ENCODE measurements at regions not wholly inside any gene's neighbourhood (a gene's known extent, or its start where the extent isn't known, plus 50 kb on each side); places are given as distances from the start of the nearest gene placed in this dataset.

GRCh38 chr5:104418056-104418455 is 855.5 kb upstream of the NUDT12 start:
- H3K9me3 Mint-ChIP-seq (ENCODE audit: unreplicated experiment), result no peaks in the 10 kb centered on the region
- CTCF ChIA-PET, result interaction anchor here (0.6 to 0.8 kb wide), 3 partner anchors 27 to 608 kb away, joined by 3 to 5 read pairs (median 3); no protein-coding TSS in a partner anchor
- BruUV-seq (replicated peaks), result no TSS peak
- H3K4me3 Mint-ChIP-seq (ENCODE audit: unreplicated experiment), result no peak overlapping the region
- POLR2A ChIA-PET, result interaction anchor here (0.6 kb wide), 1 partner anchor 1541 kb away, joined by 4 read pairs; no protein-coding TSS in a partner anchor
- H3K27me3 Mint-ChIP-seq (ENCODE audit: insufficient read depth, unreplicated experiment), result peaks cover 20% of the 10 kb centered on the region
- no peak overlapping the region for H3K27ac Mint-ChIP-seq (ENCODE audit: low read depth, unreplicated experiment)
- no peaks in the 10 kb centered on the region for H3K4me1 Mint-ChIP-seq (ENCODE audit: insufficient read depth, unreplicated experiment)
- TF ChIP-seq CTCF (IDR thresholded peaks at IDR 0.05; ENCODE audit: unreplicated experiment), result no peak
- no peaks in the 10 kb centered on the region for H3K36me3 Mint-ChIP-seq (ENCODE audit: insufficient read depth, unreplicated experiment)
- DNase-seq (ENCODE audit: unreplicated experiment), result no peak
- intact Hi-C loops (cut with micrococcal nuclease), result no loop called here

DNA sequence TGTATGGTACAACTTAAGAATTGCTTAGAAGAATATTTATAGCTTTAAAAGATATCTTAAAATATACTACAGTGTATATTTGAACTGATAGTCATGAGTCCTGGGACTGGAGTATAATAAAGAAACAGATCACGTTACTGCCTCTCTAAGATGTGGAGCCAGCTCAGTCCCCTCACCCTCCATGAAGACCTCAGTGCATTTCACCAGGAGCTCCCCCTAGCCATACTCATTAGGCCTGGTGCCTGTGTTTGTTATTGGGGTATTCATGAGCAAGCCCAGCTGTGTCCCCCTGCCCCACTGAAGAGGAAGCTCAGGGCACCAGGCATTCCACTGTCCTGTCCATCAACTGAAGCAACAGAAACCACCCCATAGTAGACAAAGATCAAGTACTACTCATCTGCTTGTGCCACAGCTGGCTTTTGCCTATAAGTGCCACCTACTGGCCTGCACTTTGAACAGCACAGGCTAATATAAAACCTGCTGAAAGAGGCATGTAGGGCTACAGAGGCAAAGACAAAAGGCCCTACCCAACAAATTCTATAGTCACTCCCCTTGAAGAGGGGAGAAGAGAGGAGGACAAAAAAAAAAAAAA is 850.2 kb upstream of the NUDT12 start:
- ChIA-PET CTCF (interaction anchor here (0.5 to 3.3 kb wide), 38 partner anchors 9 to 1140 kb away, joined by 3 to 32 read pairs (median 4); no protein-coding TSS in a partner anchor), POLR2A (no interaction called here)
- peak; percentile 64 for TF ChIP-seq CTCF (IDR thresholded peaks at IDR 0.05; ENCODE audit: unreplicated experiment)
- H3K4me3 Mint-ChIP-seq (ENCODE audit: unreplicated experiment), result no peak overlapping the region
- peaks cover 20% of the 10 kb centered on the region for H3K27me3 Mint-ChIP-seq (ENCODE audit: insufficient read depth, unreplicated experiment)
- no peaks in the 10 kb centered on the region for H3K9me3 Mint-ChIP-seq (ENCODE audit: unreplicated experiment)
- peak; percentile 58 for DNase-seq (ENCODE audit: unreplicated experiment)
- intact Hi-C loops (cut with micrococcal nuclease), result loop anchor here (1.0 to 5.0 kb wide), 4 partner anchors 65 to 826 kb away; no protein-coding TSS in a partner anchor
- no peak overlapping the region for H3K27ac Mint-ChIP-seq (ENCODE audit: low read depth, unreplicated experiment)
- BruUV-seq (replicated peaks), result no TSS peak
- H3K36me3 Mint-ChIP-seq (ENCODE audit: insufficient read depth, unreplicated experiment), result no peaks in the 10 kb centered on the region
- no peaks in the 10 kb centered on the region for H3K4me1 Mint-ChIP-seq (ENCODE audit: insufficient read depth, unreplicated experiment)

- Mint-ChIP-seq H3K4me3 (ENCODE audit: unreplicated experiment) (no peak overlapping the region), H3K4me1 (ENCODE audit: insufficient read depth, unreplicated experiment) (no peaks in the 10 kb centered on the region), H3K27me3 (ENCODE audit: insufficient read depth, unreplicated experiment) (no peaks in the 10 kb centered on the region), H3K27ac (ENCODE audit: low read depth, unreplicated experiment) (no peak overlapping the region), H3K36me3 (ENCODE audit: insufficient read depth, unreplicated experiment) (no peaks in the 10 kb centered on the region), H3K9me3 (ENCODE audit: unreplicated experiment) (peaks cover 4% of the 10 kb centered on the region)
- no peak for DNase-seq (ENCODE audit: unreplicated experiment)
- CTCF ChIA-PET, result interaction anchor here (0.6 kb wide), 1 partner anchor 1717 kb away, joined by 3 read pairs; no protein-coding TSS in a partner anchor
- intact Hi-C loops (cut with micrococcal nuclease), result no loop called here
- no TSS peak for BruUV-seq (replicated peaks)
- POLR2A ChIA-PET, result no interaction called here
- no peak for TF ChIP-seq CTCF (IDR thresholded peaks at IDR 0.05; ENCODE audit: unreplicated experiment)
Measured at GRCh38 chr5:104400941-104401340, 838.4 kb upstream of the NUDT12 start.

- TF ChIP-seq CTCF (IDR thresholded peaks at IDR 0.05; ENCODE audit: unreplicated experiment), result no peak
Measured at GRCh38 chr5:104385906-104386305, 823.3 kb upstream of the NUDT12 start.

More at GRCh38 chr5:104385906-104386305, 823.3 kb upstream of the NUDT12 start:
- ChIA-PET POLR2A (no interaction called here), CTCF (interaction anchor here (0.6 to 1.5 kb wide), 2 partner anchors 29 to 1889 kb away, joined by 3 read pairs; no protein-coding TSS in a partner anchor)
- H3K4me1 Mint-ChIP-seq (ENCODE audit: insufficient read depth, unreplicated experiment), result no peaks in the 10 kb centered on the region
- no peak overlapping the region for H3K4me3 Mint-ChIP-seq (ENCODE audit: unreplicated experiment)
- no peaks in the 10 kb centered on the region for H3K36me3 Mint-ChIP-seq (ENCODE audit: insufficient read depth, unreplicated experiment)
- no TSS peak for BruUV-seq (replicated peaks)
- no peaks in the 10 kb centered on the region for H3K27me3 Mint-ChIP-seq (ENCODE audit: insufficient read depth, unreplicated experiment)
- DNase-seq (ENCODE audit: unreplicated experiment), result no peak
- no peak overlapping the region for H3K27ac Mint-ChIP-seq (ENCODE audit: low read depth, unreplicated experiment)
- intact Hi-C loops (cut with micrococcal nuclease), result no loop called here
- H3K9me3 Mint-ChIP-seq (ENCODE audit: unreplicated experiment), result no peaks in the 10 kb centered on the region

Data from MCF 10A (cell line).